ENCODE measurements at regions not wholly inside any gene's neighbourhood (a gene's known extent, or its start where the extent isn't known, plus 50 kb on each side); places are given as distances from the start of the nearest gene placed in this dataset.
"Not testable (repeated sequence)": the region's sequence is repeated elsewhere in the genome, so short reads cannot be mapped to it uniquely, and the experiment has no call there.

DNA sequence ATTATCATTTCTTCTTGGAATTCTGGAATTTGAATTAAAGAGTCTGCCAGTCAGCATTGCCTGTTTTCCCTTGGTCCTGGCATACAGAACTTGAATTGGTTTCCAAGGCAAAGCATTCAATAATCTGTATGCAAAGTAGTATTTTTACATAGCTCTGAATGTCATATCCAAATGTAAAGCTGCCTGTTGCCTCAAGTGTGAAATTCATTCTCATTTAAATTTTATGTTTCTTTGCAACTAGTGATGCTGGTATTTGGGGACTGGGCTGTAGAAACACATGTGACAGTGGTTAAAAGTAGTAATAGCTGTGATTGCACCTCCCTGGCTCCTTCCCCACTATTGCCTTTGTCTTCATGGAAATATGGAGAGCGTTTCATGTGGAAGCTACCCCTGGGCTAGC is 743.9 kb upstream of the GOLIM4 start:
- no peak for DNase-seq

DNA sequence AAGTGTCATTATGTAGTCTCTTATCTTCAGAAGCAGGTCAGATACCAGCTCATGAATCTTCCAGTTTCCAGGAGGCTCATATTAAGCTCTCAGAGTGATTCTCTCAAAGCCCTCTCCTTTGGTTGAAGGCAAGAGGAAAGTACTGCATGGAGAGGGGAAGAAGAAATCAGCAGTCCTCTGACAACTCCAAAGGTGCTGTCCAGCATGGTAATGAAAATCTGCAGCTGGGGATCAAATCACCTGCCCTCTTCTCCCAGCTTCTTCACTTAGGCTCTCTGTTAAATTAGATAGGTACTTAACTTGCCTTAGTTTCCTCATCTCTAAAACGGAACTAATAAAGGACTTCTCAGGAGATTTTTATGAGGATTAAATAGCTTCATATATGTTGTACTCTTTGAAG is 738.8 kb upstream of the GOLIM4 start:
- DNase-seq = no peak

DNA sequence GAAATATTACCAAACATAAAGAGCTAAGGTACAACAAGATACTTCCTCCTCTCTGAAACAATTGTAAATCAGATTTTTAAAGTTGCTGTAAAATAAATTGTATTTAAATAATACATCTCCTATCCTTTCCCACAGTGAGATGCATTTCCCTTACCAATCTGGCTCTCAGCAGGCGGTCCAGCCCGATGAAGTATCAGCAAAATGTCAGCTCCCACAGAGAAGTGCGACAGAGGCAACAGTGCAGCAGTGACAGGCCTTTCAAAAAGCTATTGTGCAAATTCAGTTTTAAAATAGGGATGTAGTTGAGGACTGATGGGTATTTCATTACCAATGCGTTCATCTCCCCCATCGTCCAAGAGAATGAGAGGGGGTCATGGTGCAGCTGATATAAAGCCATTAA is 733.2 kb upstream of the GOLIM4 start:
- no peak for DNase-seq

DNA sequence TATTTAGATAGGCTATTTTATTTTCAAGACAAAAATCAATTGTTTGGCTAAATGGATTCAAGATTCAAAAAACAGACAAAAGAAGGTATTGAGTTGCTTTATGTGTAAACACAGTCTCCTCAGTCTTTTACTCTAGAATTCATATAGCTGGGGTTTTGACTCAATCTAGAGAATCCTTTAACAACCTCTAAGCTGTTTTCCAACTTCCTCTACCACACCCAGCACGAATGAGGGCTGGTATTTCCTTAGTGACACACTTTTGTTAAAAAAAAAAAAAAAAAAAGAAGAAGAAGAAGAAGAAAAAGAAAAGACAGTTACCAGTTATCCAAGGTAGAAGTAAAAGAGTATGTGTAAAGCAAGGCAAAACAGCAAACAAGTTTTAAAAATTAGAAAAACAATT is 732.8 kb upstream of the GOLIM4 start:
- DNase-seq = no peak

DNA sequence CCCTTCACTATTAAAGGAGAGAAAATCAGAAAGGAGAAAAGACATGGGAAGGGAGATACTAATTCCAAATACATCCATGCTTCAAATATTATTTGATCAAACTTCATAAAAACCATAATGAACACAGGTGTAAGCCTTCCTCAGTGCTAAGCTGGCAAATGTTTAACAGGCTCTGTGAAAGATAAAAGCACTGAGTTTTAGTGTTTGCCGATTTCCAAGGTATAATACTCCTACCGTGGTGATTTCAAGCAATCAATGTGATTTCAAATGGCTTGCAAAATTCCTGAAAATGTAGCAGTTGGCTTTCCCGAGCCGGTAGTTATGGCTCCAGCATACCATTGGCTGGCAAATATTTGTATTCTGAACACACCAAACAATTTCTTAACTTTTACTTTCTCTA is 732.3 kb upstream of the GOLIM4 start:
- DNase-seq = no peak

DNA sequence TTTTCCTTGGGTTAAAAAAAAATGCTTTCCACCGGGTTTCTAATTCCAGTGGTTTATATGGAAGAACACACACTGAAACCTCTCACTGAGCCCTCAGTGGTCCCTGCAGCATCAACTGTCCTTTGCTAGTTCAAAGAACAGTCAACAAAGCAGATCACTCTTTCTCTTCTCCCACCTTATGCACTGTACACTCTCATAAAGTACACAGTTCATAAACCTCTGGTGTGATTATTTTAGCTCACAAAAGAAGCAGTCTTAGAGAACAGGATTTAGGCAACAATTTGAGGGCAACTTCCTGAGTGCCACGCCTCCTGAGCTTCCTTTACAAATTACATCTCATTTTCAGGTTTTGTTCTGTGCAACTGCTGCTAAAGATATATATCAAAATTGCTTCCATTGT is 728.4 kb upstream of the GOLIM4 start:
- DNase-seq = no peak

DNA sequence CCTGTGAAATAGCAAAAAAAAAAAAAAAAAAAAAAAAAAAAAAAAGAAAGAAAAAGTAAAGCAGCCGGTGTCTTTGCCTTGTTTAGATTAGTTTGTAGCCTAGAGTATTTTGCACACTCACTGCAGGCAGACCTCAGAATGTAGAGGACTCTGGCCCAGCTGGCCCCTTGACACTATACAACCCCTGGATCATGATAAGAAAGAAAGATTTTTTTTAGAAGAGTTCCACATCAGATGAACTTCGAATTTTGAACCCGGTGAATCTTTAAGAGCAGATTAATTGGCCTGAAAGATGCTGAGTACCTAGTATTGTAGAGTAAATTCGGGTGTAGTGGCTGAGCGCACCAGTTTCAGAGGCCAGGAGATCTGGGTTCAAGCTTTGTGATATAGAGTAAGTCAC is 727.7 kb upstream of the GOLIM4 start:
- no peak for DNase-seq

DNA sequence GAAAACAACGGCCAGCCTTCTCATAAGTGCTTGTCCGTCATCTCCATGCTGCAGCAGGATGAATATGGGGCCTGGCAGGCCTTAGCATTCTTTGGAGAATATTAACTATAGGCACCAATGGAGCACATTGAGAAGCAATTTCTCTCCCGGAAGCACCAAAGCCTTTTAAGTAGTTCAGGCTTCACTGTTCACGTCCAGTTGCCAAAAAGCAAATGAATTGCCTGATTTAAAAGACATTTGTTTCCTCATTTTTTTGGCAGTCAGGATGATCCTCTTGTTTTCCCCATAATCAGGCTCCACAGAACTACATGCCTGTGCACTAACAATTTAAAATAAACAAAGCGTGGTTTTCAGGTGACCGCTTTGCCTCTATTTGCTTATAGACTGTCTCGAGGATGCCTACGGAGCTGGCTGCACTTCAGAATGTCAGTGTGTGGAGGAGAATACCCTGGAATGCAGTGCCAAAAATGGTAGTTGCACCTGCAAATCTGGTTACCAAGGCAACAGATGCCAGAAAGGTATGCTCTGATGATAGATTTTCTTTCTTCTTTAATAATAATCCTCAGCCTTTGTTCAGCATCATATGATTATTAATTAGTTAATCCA is 725.2 kb upstream of the GOLIM4 start:
- DNase-seq = peak; percentile 33

DNA sequence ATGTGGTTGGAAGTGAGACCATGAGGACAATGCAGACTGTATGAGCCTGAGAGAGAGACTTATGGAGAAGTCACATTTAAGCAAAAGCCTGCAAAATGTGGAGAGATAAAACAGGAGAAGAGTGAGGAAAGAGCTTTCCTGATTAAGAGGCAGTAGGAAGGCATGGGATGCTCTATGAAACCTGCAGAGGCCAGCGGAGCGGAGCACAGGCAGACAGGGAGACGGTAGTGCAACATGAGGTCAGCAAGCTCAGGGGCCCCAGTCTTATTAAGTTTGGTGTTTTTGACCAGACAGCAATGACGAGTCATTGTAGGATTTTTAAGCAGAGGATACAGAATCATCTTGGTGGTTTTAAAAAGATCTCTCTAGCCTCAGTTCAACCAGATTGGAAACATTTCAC is 721.5 kb upstream of the GOLIM4 start:
- DNase-seq = no peak

DNA sequence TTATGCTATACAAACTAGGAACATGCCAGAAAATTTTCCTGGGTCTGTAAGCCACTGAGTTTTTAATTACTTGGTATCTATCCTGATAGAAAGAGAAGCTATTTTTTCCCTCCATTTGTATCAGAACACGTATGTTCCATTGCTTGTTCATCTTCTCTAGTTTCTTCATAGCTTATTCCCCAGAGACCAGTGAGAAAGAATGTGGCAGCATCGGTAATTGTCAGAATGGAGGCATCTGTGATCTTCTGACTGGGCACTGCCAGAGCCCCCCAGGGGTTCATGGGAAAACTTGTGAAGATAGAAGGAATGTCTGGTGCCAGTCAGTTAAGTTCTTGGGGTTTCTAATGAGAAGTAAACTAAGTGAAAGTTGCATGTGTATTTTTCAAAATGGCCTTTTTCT is 720.2 kb upstream of the GOLIM4 start:
- DNase-seq = no peak

DNA sequence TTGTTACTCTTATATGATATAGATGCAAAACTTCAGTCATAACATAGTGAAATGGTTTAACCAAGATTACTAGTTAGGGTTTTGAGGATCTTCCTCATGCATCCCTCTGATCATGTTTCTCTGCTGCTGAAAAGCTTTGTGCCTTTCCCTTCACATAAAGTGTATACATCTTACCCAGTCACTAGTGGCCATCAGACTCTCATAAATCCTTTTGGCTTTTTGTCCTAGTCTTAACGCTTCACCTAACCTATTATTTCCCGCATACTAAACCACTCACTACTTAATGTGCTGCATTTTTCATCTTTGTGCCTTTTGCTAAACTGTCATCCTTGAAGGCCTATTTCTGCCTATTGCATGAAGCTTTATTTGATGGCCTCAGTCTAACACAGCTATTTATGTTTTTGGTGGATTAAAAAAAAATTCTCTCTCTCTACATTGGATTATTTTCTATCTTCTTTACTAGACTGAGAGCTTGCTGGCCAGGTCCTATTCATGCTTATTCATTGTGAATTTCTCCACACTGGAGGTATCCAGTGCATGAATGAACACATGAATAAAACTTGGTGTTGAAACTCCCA is 717.6 kb upstream of the GOLIM4 start:
- peak; percentile 12 for DNase-seq

DNA sequence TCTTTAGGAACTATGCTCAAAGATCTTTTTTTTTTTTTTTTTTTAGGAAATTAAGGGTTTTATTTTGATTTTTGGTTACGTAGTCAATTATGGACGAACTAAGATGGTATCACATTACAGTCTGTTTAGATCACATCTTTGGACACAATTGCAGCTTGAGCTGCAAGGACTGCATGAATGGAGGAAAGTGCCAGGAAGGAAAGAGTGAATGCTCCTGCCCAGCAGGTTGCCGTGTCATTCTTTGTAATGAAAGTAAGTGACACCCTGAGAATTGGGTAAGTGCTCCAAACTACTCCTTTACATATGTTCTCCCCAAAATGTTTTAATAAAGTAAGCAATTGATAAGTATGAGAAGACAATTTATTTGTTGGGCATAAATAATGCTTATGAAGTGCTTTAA is 716.5 kb upstream of the GOLIM4 start:
- no peak for DNase-seq

DNA sequence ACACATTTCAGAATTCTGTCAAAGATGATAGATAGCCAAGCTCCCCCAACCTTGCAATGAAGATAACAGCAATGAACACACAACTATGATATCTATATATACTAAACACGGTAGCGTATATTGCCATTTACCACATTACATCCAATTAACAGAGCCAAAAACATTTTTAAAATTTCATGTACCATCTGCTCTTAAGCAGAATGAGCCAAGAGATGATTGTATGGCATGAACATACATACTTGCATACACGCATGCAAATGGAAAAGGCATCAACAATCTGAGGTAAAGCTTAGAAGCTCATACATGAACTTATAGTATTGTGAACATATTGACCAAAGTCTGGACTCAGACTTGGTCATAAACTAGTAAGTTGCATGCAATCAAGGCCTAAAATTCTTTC is 712.9 kb upstream of the GOLIM4 start:
- no peak for DNase-seq

DNA sequence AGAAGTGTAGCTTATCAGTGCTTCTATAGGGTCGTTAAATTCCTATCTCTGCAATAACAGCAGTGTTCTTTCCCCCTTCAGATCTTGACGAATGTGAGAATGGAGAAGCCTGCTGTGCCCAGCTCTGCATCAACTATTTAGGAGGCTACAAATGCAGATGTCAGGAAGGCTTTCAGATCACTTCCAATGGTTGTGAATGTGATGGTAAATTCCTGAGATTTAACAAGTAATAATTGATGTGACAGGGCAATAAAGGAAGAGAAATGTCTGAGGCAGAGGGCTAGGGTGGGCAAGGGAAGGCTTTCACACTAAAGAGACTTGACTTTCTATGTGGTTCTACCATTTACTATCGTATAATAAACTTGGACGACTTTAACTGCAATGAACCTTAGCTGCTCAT is 711.7 kb upstream of the GOLIM4 start:
- DNase-seq = no peak

DNA sequence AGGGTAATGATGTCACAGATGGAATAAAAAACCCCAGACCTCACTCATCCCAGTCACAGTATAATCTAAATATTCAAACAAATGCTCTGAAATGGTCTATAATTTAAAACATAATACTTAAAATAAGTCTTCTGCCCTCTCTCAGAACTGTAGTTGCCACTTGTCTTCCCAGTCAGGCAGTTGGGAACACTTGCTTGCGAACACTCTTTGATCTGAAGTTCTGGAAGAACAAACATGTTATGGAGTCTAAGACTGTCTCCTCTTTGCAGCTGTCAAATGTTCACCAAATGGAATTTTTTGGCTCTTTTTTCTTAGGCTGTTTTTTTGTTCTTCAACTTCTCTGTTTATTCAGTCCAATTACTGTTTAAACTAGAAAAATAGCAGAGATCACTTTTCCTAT is 711.1 kb upstream of the GOLIM4 start:
- DNase-seq = no peak

DNA sequence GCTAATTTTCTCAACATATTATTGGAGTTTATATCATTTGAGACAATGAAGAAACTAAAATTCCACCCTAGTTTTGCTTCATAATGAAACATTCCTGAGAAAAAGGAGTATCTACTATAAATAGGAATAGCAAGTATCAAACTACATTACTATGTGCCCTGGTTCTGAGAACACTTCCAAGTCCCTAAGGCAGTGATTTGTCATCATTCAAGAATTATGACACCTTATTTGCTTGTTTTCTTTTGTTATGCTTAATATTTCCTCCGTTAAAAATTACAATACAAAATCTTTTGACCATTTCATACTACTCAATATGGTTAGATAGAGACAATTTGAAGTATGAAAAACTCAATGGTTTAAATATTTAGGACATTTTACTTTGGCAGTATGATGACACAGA is 707.8 kb upstream of the GOLIM4 start:
- DNase-seq = no peak

DNA sequence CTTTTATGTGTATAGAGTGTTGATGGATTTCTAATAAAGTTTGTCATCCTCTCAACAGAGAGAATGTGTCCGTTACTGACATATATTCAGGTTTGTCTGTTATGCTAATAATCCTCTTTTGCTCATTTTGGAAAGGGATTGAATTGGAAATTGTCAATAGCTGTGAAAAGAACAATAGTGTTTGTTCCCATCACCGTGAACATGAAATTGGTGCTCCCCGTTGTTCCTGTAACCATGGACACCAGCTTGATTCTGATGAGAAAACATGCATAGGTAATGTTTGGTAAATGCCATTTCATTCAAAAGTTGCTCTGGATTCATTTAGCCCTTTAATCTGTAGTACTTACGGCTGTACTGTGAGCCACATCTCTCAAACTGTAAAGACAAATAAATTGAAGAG is 707.0 kb upstream of the GOLIM4 start:
- no peak for DNase-seq

DNA sequence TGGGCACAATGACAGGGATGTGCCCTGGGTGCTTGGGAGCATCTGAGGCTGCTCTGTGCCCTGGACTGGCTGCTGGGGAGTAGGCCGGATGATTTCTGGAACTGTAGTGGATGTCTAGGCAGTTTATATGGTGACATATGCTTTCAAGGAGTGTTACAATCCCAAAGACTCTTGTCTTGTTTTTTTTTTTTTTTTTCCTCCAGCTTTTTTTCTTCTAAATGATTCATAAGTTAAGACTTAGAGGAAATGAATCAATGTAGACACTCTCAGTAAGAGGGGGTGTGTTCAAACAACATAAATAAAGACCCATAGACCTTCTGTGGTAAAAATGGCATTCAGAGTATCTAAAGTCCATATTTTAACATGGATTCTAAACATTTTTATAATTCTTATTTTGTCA is 706.1 kb upstream of the GOLIM4 start:
- DNase-seq = no peak

DNA sequence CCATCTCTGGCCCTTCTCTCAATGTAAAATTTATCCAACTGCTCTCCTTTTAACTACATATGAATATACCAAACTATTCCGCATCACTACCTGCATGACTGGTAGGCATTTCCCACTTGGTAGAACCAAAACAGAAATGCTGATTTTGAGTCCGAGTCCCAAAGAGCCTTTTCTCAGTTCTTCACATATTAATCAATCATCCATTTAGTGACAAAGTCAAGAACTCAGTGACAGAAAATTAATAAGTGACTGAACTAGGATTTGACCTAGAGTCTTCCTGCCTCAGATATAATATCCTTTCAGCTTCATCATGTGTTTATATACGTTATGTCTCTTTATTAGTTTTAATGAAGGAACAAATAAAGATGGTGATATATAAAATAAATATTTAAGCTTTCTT is 700.6 kb upstream of the GOLIM4 start:
- no peak for DNase-seq

DNA sequence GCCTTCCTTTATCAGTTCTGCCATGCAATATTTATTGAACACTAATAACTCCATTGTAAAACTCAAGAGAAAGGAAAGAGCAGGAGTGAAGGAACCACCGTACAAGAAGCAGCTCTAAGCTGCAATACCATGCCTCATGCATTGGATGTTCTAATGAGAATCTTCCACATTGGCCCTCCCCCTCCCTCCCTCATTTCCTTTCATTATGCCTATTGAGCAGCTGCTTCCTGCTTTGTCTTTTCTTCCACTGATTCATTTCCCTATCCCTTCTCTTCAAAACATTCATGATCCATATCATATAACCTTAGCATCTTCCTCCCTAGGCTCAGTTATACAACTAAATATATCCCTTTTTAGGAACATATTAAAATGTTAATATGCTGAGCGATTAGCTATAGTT is 698.7 kb upstream of the GOLIM4 start:
- DNase-seq = no peak

DNA sequence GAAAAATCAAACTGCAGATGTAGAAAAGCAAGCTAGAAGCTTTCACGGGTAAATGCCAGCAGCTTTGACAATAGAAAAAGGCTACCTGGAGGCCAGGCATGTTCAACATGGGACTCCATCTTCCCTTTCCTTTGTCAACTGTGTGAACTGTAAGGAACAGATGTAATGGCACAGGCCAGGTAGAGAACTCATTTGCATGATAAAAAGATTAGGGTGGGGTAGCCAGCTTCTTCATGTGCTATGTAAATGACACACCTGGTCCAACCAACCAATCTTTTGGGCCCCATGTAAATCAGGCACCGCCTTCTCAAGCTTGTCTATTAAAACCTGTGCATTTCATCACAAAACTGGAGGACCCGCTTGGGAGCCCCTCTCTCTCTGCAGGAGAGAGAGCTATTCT is 686.5 kb upstream of the GOLIM4 start:
- no peak for DNase-seq

DNA sequence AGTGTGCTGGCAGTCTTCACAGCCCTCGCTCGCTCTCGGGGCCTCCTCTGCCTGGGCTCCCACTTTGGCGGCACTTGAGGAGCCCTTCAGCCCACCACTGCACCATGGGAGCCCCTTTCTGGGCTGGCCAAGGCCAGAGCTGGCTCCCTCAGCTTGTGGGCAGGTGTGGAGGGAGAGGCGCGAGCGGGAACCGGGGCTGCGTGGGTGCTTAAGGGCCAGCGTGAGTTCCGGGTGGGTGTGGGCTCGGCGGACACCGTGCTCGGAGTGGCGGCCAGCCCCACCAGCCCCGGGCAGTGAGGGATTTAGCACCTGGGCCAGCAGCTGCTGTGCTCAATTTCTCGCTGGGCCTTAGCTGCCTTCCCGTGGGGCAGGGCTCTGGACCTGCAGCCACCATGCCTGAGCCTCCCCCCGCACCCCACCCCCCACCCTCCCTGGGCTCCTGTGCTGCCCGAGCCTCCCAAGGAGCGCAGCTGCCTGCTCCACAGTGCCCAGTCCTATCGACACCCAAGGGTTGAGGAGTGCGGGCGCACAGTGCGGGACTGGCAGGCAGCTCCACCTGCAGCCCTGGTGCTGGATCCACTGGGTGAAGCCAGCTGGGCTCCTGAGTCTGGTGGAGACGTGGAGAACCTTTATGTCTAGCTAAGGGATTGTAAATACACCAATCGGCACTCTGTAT is 684.4 kb upstream of the GOLIM4 start:
- DNase-seq = not testable (repeated sequence)

DNA sequence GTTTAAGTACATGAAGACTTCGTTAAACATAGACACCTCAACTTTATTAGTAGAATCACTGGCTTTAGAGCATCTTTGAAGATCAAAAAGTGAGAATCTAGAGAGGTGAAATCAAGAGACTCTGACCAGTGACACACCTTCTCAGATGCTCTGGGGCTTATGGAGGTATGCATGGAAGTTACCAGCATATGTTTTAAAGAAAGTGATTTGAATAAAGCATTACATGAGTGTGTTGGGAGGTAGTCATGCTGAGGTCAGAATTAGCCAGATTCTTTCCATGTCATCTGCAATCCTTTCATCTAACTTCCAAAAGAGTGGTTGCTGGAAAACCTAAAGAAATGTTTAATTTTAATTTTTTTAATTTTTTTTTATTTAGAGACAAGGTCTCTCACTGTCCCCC is 658.0 kb upstream of the GOLIM4 start:
- no peak for DNase-seq

DNA sequence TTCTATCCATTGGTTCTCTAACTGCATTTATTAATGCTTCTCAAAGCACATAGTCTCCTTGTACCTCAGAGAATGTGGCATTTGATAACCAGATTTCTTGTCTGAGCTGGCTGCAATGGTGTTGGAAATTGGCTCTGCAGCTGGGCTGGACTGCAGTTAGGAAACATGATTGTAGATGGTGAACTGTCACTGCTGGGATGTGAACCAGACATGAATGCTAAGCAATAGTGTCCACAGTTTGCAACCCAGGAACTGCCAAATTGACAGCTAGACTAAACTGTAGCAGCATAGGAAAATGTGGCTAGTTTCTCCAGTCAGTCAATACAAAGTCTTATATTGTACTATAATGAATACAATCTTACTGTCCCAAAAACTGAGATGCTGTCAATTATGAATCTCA is 656.6 kb upstream of the GOLIM4 start:
- DNase-seq = no peak

DNA sequence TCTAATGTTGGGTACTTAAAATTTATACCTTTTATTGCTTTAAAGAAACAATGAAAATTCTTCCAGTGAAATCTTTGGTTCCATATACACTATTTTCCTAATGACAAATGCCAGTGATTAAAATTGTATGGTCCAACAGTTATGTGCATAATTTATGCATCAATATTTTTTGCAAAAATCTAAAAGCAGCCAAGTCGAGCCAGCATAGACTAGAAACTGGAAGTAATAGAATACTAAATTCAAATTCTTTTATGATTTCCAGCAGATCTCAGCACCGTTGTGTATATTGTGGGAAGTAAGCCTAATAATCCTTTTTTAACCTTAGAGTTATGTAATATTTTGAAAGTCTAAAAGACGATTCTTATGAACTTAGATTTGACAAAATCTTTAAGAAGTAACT is 652.0 kb upstream of the GOLIM4 start:
- DNase-seq = no peak
